NCI-H146 treated with DMSO at 0.1 percent for 48 hours (cell line): ENCODE measurements at regions not wholly inside any gene's neighbourhood (a gene's known extent, or its start where the extent isn't known, plus 50 kb on each side); places are given as distances from the start of the nearest gene placed in this dataset.

Source experiments
- DNase-seq: peaks from one replicate; lab custom pipeline; 2025; ENCODE audit not compliant: unreplicated experiment; lab: John Stamatoyannopoulos, UW

- no peak for DNase-seq
These were observed 171.5 kb upstream of the SIX2 start for GRCh38 chr2:45180779-45181178.

DNA sequence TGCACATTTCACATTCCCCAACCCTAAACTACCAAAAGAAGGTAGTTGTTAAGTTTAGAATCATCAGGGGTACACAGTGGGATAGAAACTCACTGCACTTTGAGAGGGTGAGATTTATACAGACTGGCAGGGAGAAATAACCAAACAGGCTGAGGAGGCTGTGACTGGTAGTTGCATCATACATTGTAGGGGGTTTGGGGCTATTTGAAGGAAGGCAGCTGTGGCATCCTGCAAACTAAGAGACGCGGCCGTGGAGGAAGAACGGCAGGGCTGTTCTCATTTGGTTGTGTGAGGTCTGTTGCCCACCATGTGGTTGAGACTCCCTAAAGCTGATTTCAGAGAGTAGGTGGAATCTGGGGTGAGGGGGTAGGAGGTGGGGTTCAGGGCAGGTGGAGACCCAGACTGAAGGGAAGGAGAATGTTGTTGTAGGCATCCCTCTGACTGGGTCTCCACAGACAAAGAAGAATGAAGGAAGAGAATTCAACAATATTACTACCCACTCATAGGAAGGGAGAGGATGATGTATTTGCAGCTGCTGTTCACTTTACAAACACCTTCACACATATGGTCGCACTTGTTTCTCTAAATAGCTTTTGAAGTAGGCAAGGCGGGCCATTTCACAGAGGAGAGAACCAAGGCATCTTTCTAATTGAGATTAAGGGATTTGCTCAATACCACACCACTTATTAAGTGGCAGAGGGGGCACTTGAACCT, 170.9 kb upstream of the SIX2 start:
- no peak for DNase-seq

- no peak for DNase-seq
These were observed 169.6 kb upstream of the SIX2 start for GRCh38 chr2:45178854-45179253.

GRCh38 chr2:45178359-45178758, 169.1 kb upstream of the SIX2 start:
- no peak for DNase-seq

DNA sequence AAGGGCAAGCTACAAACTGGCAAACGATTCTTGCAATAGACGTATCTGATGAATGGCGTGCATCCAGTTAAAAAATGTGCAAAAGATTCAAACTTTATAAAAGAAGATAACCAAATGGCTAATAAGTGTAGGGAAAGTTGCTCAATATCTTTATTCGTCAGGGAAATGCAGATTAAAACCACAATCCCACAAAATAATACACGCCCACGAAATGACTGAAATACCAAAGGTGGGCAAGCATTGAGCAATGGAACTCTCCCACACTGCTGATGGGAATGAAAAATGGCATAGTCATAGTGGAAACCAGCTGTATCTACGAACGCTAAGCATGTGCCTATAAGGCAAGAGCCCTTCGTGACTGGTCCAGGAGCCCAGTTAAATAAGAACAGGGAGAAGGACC, 168.6 kb upstream of the SIX2 start:
- no peak for DNase-seq

GRCh38 chr2:45176390-45176789, 167.1 kb upstream of the SIX2 start:
- DNase-seq, result no peak

DNA sequence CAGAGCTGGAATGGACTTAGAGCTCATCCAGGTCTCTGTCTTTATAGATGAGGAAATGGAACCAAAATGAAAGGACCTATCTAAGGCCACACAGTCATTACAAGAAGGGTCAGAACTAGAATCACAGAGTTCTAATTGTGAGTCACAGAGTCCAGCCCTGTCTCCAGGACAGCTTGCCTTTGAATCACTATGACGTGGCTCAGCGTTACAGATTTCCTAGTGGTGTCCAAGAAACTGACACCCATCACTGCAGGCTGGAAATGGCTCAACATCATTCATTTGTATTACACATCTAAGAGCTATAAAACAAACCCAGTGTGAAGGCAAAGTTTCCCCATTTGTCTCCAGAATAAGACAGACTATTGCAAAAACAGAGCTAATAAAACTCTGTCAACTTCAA, 164.3 kb upstream of the SIX2 start:
- DNase-seq, result no peak

DNA sequence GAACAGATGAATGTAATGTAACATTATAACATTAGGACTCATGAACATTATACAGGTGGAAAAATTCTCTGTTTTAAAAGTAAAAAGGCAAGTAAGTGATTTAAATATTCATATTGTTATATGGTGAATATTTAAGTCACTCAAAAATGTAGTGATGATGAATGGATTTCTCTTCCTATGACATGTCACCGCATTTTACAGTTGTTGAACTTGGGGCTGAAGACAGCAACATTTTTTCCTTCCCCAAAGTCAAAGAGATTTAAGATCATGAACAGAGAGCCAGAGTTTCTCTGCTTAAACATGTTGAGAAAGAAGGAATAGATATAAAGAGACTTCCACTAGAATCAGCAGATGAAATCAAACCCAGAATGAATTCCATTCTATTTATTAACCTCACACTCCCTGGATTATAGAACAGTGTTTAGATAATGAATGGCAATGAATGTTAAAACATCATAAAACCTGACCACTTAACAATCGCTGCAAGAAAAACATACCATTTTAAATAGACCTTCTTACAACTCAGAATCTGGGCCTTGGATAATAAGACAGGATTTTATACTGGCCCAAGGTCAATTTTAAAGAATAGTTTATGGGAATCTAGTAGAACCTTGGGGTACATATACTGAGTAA, 163.6 kb upstream of the SIX2 start:
- no peak for DNase-seq

GRCh38 chr2:45172142-45172541, 162.9 kb upstream of the SIX2 start:
- DNase-seq, result no peak

DNA sequence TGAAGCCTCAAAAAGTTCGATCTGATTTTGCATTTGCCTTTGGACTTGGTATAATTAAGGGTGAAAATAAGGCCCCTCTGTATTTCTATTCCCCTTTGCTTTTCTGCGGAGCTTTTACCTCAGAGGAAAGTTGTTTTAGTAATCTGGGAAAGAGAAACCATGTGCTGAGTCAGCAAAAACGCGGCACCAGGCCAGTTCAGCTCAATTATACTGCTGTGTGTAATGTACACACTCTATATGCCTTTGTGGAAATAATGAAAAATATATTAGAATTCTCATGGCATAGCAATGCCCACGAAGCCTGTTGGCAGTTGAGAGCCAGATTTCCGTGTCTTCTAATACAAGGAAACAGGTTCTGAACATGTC, 161.9 kb upstream of the SIX2 start:
- DNase-seq, result no peak

- DNase-seq, result no peak
These were observed 161.2 kb upstream of the SIX2 start for GRCh38 chr2:45170191-45171135.

DNA sequence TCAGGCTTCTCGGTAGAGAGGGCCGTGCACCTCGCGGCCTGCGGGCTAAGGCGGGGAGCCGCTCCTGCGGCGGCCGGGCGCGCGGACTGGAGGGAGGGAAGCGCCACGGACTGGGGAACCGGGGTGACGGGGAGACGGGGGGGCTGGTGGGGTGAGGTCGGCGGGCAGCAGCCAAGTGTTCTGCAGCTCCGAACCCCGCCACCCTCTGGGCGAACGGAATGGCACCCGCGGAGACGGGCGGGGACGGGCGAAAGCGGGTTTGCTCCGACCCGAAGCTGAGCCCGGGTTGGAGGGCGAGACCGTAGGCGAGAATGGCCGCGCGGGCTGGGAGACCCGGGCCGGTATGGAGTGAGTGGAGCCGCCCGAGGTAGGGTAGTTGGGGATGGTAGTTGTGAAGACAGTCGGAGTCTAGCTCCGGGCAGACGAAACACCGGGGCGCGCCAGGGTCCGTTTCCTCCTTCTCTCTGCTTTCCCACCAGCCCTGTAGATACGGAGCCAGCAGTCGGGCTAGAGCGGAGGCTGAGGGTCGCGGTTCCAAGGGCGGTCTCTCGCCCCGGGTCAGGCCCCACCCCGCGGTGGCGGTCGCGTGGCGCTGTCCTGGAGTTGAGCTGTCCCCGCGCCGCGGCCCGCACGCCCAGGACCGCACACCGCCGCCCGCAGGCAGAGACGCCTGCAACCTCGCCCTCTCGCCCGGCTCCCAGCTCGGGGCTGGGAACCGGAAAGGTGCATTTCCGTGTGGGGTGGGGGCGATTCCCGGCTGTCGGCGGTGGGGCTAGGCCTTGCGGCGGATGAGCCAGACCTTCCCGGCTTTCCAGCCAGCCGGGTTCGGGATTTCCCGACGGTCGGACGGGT, 160.3 kb upstream of the SIX2 start:
- DNase-seq, result peak; percentile 14

GRCh38 chr2:45168711-45169338, 159.6 kb upstream of the SIX2 start:
- DNase-seq, result peak; percentile 37

DNA sequence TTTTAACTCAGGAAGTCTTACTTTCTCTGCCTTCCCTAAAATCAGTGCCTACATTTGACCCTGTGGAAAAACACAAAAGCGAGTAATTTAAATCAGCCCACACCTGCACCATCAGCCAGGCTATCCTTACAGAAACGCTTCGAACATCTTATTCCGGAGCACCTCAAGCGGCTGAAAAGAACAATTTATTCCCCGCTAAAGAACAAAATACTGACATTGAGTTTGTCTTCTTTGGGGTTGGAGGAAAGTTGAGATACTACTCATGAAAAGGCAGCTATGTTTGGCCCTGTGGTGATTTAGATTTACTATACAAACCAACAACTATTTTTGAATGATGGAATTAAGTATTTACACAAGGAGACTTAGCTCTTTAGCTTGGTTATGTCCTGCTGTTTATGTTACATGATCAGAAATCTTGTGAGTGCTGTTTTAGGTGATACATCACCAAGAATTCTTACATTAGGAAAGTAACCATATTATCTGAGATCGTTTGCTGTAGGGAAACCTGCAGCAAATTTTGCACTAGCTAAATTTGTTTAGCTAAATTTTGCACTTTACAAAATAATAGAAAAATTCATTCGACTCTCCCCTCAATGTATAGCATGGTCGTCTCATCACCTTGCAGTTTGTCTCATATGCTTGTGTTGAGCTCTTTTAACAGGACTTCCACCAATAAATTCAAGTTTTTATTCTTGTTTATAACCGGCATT, 158.8 kb upstream of the SIX2 start:
- no peak for DNase-seq

GRCh38 chr2:45166229-45166890, 157.1 kb upstream of the SIX2 start:
- DNase-seq, result no peak

- DNase-seq, result no peak
These were observed 153.5 kb upstream of the SIX2 start for GRCh38 chr2:45162711-45163110.

- DNase-seq, result no peak
These were observed 147.4 kb upstream of the SIX2 start for GRCh38 chr2:45156605-45157004.

- no peak for DNase-seq
These were observed 145.4 kb upstream of the SIX2 start for GRCh38 chr2:45154606-45155155.

DNA sequence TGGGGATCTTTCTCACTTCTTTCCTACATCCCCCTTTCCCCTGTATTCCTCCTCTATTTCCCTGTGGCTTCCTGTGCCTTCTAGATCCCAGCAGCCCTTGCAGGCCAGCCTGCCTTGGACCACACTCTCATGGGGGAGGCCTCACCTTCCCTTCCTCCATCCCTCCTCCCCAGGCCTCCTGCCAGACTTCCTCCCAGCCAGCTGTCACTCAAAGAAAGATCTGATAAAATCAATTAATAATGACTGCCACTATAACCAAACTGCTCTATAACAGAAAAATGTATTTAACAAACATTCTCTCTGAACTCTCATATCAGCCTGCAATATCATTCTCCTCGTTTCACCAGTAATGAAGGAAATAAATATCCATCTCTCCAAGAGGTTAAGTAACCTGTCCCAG, 144.9 kb upstream of the SIX2 start:
- DNase-seq, result no peak
